HG03025 (cell line): ENCODE measurements at regions not wholly inside any gene's neighbourhood (a gene's known extent, or its start where the extent isn't known, plus 50 kb on each side); places are given as distances from the start of the nearest gene placed in this dataset.
"Not testable (repeated sequence)": the region's sequence is repeated elsewhere in the genome, so short reads cannot be mapped to it uniquely, and the experiment has no call there.

ENCODE experiments used
- ATAC-seq: cut with Tn5 transposase; IDR thresholded peaks from one replicate; pipeline ENCODE4 v1.9.1; 2021; ENCODE audit warnings: mild to moderate bottlenecking, moderate library complexity; ENCODE audit not compliant: unreplicated experiment, low FRiP score

- ATAC-seq = no peak
Observed at GRCh38 chr16:85515319-85515745, 97.8 kb upstream of the GSE1 start.

- ATAC-seq = no peak
Observed at GRCh38 chr16:85515830-85516397, 97.2 kb upstream of the GSE1 start.

- no peak for ATAC-seq
Observed at GRCh38 chr16:85517154-85517553, 96.0 kb upstream of the GSE1 start.

- ATAC-seq = no peak
Observed at GRCh38 chr16:85517563-85518179, 95.5 kb upstream of the GSE1 start.

- ATAC-seq = no peak
Observed at GRCh38 chr16:85518398-85519049, 94.6 kb upstream of the GSE1 start.

- not testable (repeated sequence) for ATAC-seq
Observed at GRCh38 chr16:85519050-85519440, 94.1 kb upstream of the GSE1 start.

GRCh38 chr16:85519540-85520231 is 93.4 kb upstream of the GSE1 start:
- no peak for ATAC-seq

GRCh38 chr16:85520853-85521521 is 92.1 kb upstream of the GSE1 start:
- ATAC-seq = no peak

GRCh38 chr16:85521552-85522307 is 91.4 kb upstream of the GSE1 start:
- no peak for ATAC-seq

- no peak for ATAC-seq
Observed at GRCh38 chr16:85522308-85522841, 90.7 kb upstream of the GSE1 start.

- no peak for ATAC-seq
Observed at GRCh38 chr16:85522842-85523601, 90.1 kb upstream of the GSE1 start.

GRCh38 chr16:85523602-85524364 is 89.3 kb upstream of the GSE1 start:
- no peak for ATAC-seq

GRCh38 chr16:85524365-85524629 is 88.8 kb upstream of the GSE1 start:
- ATAC-seq = no peak

GRCh38 chr16:85524630-85525419 is 88.3 kb upstream of the GSE1 start:
- ATAC-seq = no peak

- no peak for ATAC-seq
Observed at GRCh38 chr16:85525420-85526184, 87.5 kb upstream of the GSE1 start.

GRCh38 chr16:85526185-85526974 is 86.7 kb upstream of the GSE1 start:
- ATAC-seq = no peak
